WI38 (cell line): ENCODE measurements at regions not wholly inside any gene's neighbourhood (a gene's known extent, or its start where the extent isn't known, plus 50 kb on each side); places are given as distances from the start of the nearest gene placed in this dataset.
"Not testable (repeated sequence)": the region's sequence is repeated elsewhere in the genome, so short reads cannot be mapped to it uniquely, and the experiment has no call there.

ENCODE experiments used
- H3K4me3 ChIP-seq: 2 replicates; pipeline ENCODE4 v1.5.1; 2011; ENCODE audit warnings: low read depth, mild to moderate bottlenecking, control low read depth, low read length
- CTCF ChIP-seq: IDR thresholded peaks from 2 replicates; pipeline ENCODE4 v1.5.1; 2012; ENCODE audit warnings: low read depth, mild to moderate bottlenecking, control low read depth, low read length

- no peak overlapping the region for H3K4me3 ChIP-seq
- no peak for TF ChIP-seq CTCF
Measured at GRCh38 chr4:125791896-125792295, 477.1 kb downstream of the FAT4 start.

- H3K4me3 ChIP-seq = no peak overlapping the region
Measured at GRCh38 chr4:125794989-125795388, 480.2 kb downstream of the FAT4 start.

GRCh38 chr4:125796138-125796537 lies 481.4 kb downstream of the FAT4 start:
- no peak for TF ChIP-seq CTCF
- H3K4me3 ChIP-seq = no peak overlapping the region

More at GRCh38 chr4:125794989-125795388, 480.2 kb downstream of the FAT4 start:
- TF ChIP-seq CTCF = no peak

- H3K4me3 ChIP-seq = not testable (repeated sequence)
Measured at GRCh38 chr4:125797621-125798020, 482.9 kb downstream of the FAT4 start.

DNA sequence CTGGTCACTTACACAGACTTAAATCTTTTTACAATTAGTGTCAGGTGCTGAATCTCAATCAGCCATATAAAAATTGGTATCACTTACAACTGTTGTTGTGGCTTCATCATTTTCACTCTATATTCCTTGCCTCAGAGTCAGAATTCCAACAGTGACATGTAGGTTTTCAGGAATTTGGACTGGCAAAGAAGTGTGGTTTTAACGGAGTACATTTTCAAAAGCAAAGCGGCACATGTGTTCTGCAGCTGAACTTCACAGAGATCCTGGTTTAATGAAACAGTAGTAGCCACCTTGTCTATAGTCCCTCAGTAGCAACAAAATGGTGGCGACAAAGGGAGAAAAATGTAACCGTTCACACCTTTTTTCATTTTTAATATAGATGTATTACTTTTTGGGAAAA lies 486.6 kb downstream of the FAT4 start:
- no peak for TF ChIP-seq CTCF
- no peak overlapping the region for H3K4me3 ChIP-seq

- H3K4me3 ChIP-seq = no peak overlapping the region
- TF ChIP-seq CTCF = no peak
Measured at GRCh38 chr4:125801924-125802323, 487.2 kb downstream of the FAT4 start.

DNA sequence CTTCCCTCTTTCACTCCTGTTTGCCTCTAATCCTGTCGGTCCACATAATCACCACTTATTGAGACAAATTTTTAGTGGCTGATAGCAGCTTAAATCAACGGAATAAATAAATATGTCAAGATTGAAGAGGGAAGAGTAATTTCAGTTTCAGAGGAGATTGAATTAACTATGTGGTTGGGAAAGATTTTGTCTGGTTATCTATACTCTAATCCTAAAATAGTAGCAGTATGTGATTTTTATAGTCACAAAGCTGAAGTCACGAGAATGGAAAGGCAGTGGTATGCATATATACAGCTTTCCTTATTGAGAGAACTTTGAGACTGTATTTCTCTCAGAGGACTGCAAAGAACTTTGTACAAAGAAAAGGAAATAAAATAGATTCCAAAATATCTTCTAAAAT lies 493.3 kb downstream of the FAT4 start:
- no peak overlapping the region for H3K4me3 ChIP-seq
- no peak for TF ChIP-seq CTCF

GRCh38 chr4:125808570-125808969 lies 493.8 kb downstream of the FAT4 start:
- H3K4me3 ChIP-seq = no peak overlapping the region
- TF ChIP-seq CTCF = no peak
